ENCODE measurements at regions not wholly inside any gene's neighbourhood (a gene's known extent, or its start where the extent isn't known, plus 50 kb on each side); places are given as distances from the start of the nearest gene placed in this dataset.
A peak's percentile ranks its signal among the peaks of the same experiment; 100 is the strongest.

GRCh38 chr17:13230350-13231264 lies 212.8 kb upstream of the ELAC2 start:
- H3K9me3 ChIP-seq (ENCODE audit: severe bottlenecking), result no peaks in the 10 kb centered on the region
- no peaks in the 10 kb centered on the region for H3K27me3 ChIP-seq (ENCODE audit: insufficient read depth, low read depth, severe bottlenecking)
- no peak overlapping the region for H3K27ac ChIP-seq
- H3K4me3 ChIP-seq (ENCODE audit: low read depth, low read length), result no peak overlapping the region
- DNase-seq, result no peak
- no peak for TF ChIP-seq CTCF (IDR thresholded peaks at IDR 0.05; ENCODE audit: low read depth, low read length)
- H3K36me3 ChIP-seq, result no peaks in the 10 kb centered on the region

- no peak for TF ChIP-seq CTCF (IDR thresholded peaks at IDR 0.05; ENCODE audit: low read depth, low read length)
These were observed 210.4 kb upstream of the ELAC2 start for GRCh38 chr17:13228225-13228624.

GRCh38 chr17:13222975-13223374 lies 205.1 kb upstream of the ELAC2 start:
- DNase-seq, result peak; percentile 25
- H3K9me3 ChIP-seq (ENCODE audit: severe bottlenecking), result no peaks in the 10 kb centered on the region
- TF ChIP-seq CTCF (IDR thresholded peaks at IDR 0.05; ENCODE audit: low read depth, low read length), result no peak
- no peaks in the 10 kb centered on the region for H3K27me3 ChIP-seq (ENCODE audit: insufficient read depth, low read depth, severe bottlenecking)
- no peak overlapping the region for H3K4me3 ChIP-seq (ENCODE audit: low read depth, low read length)
- peak overlapping the region; percentile 34; the same call in 1 of the 2 replicates for H3K27ac ChIP-seq
- H3K36me3 ChIP-seq, result no peaks in the 10 kb centered on the region

More at GRCh38 chr17:13228225-13228624, 210.4 kb upstream of the ELAC2 start:
- no peak for DNase-seq
- Histone ChIP-seq H3K4me3 (ENCODE audit: low read depth, low read length) (no peak overlapping the region), H3K36me3 (no peaks in the 10 kb centered on the region), H3K27me3 (ENCODE audit: insufficient read depth, low read depth, severe bottlenecking) (no peaks in the 10 kb centered on the region), H3K27ac (no peak overlapping the region), H3K9me3 (ENCODE audit: severe bottlenecking) (no peaks in the 10 kb centered on the region)

GRCh38 chr17:13212860-13213259 lies 195.0 kb upstream of the ELAC2 start:
- Histone ChIP-seq H3K27ac (no peak overlapping the region), H3K4me3 (ENCODE audit: low read depth, low read length) (no peak overlapping the region), H3K36me3 (no peaks in the 10 kb centered on the region), H3K27me3 (ENCODE audit: insufficient read depth, low read depth, severe bottlenecking) (no peaks in the 10 kb centered on the region), H3K9me3 (ENCODE audit: severe bottlenecking) (peaks cover 3% of the 10 kb centered on the region)
- no peak for TF ChIP-seq CTCF (IDR thresholded peaks at IDR 0.05; ENCODE audit: low read depth, low read length)
- DNase-seq, result no peak

GRCh38 chr17:13209081-13209480 lies 191.3 kb upstream of the ELAC2 start:
- H3K36me3 ChIP-seq, result no peaks in the 10 kb centered on the region
- peaks cover 3% of the 10 kb centered on the region for H3K9me3 ChIP-seq (ENCODE audit: severe bottlenecking)
- H3K27me3 ChIP-seq (ENCODE audit: insufficient read depth, low read depth, severe bottlenecking), result no peaks in the 10 kb centered on the region
- DNase-seq, result no peak
- H3K4me3 ChIP-seq (ENCODE audit: low read depth, low read length), result no peak overlapping the region
- no peak overlapping the region for H3K27ac ChIP-seq
- no peak for TF ChIP-seq CTCF (IDR thresholded peaks at IDR 0.05; ENCODE audit: low read depth, low read length)
